Rectal smooth muscle tissue (tissue), 1 donor: ENCODE measurements at regions not wholly inside any gene's neighbourhood (a gene's known extent, or its start where the extent isn't known, plus 50 kb on each side); places are given as distances from the start of the nearest gene placed in this dataset.

Source experiments
- H3K27ac ChIP-seq: one replicate; pipeline ENCODE4 v1.7.0; 2013; ENCODE audit warnings: low read depth, low read length, inconsistent platforms
- H3K27me3 ChIP-seq: one replicate; pipeline ENCODE4 v1.7.0; 2013; ENCODE audit warnings: low read length; ENCODE audit not compliant: control insufficient read depth, insufficient read depth
- H3K36me3 ChIP-seq: one replicate; pipeline ENCODE4 v1.7.0; 2013; ENCODE audit warnings: low read length; ENCODE audit not compliant: control insufficient read depth, insufficient read depth
- H3K4me1 ChIP-seq: one replicate; pipeline ENCODE4 v1.7.0; 2013; ENCODE audit warnings: low read length; ENCODE audit not compliant: control insufficient read depth, insufficient read depth
- H3K4me3 ChIP-seq: one replicate; pipeline ENCODE4 v1.7.0; 2013; ENCODE audit warnings: low read length
- H3K9ac ChIP-seq: one replicate; pipeline ENCODE4 v1.7.0; 2013; ENCODE audit warnings: low read length

- no peaks in the 10 kb centered on the region for H3K27me3 ChIP-seq
- no peak overlapping the region for H3K9ac ChIP-seq
- H3K27ac ChIP-seq = no peak overlapping the region
- no peak overlapping the region for H3K4me3 ChIP-seq
- H3K36me3 ChIP-seq = no peaks in the 10 kb centered on the region
- H3K4me1 ChIP-seq = peaks cover 3% of the 10 kb centered on the region
Observed at GRCh38 chr5:93072831-93073459, 508.1 kb downstream of the NR2F1-AS1 start.

- Histone ChIP-seq H3K4me1 (peaks cover 3% of the 10 kb centered on the region), H3K36me3 (no peaks in the 10 kb centered on the region), H3K27me3 (no peaks in the 10 kb centered on the region), H3K27ac (no peak overlapping the region), H3K9ac (no peak overlapping the region), H3K4me3 (no peak overlapping the region)
Observed at GRCh38 chr5:93071710-93072109, 509.3 kb downstream of the NR2F1-AS1 start.

- Histone ChIP-seq H3K9ac (no peak overlapping the region), H3K4me3 (no peak overlapping the region), H3K27ac (no peak overlapping the region), H3K4me1 (peaks cover 3% of the 10 kb centered on the region), H3K36me3 (no peaks in the 10 kb centered on the region), H3K27me3 (no peaks in the 10 kb centered on the region)
Observed at GRCh38 chr5:93070938-93071337, 510.1 kb downstream of the NR2F1-AS1 start.

- Histone ChIP-seq H3K27ac (no peak overlapping the region), H3K9ac (no peak overlapping the region), H3K27me3 (no peaks in the 10 kb centered on the region), H3K4me3 (no peak overlapping the region), H3K36me3 (no peaks in the 10 kb centered on the region), H3K4me1 (peaks cover 3% of the 10 kb centered on the region)
Observed at GRCh38 chr5:93069276-93069675, 511.7 kb downstream of the NR2F1-AS1 start.

- H3K27me3 ChIP-seq = no peaks in the 10 kb centered on the region
- no peak overlapping the region for H3K4me3 ChIP-seq
- H3K4me1 ChIP-seq = no peaks in the 10 kb centered on the region
- no peaks in the 10 kb centered on the region for H3K36me3 ChIP-seq
- H3K9ac ChIP-seq = no peak overlapping the region
- H3K27ac ChIP-seq = no peak overlapping the region
Observed at GRCh38 chr5:93062548-93062947, 518.5 kb downstream of the NR2F1-AS1 start.

- Histone ChIP-seq H3K36me3 (no peaks in the 10 kb centered on the region), H3K27ac (no peak overlapping the region), H3K27me3 (no peaks in the 10 kb centered on the region), H3K4me3 (no peak overlapping the region), H3K9ac (no peak overlapping the region), H3K4me1 (no peaks in the 10 kb centered on the region)
Observed at GRCh38 chr5:93058309-93058708, 522.7 kb downstream of the NR2F1-AS1 start.

GRCh38 chr5:93057311-93057710 is 523.7 kb downstream of the NR2F1-AS1 start:
- H3K4me1 ChIP-seq = no peaks in the 10 kb centered on the region
- no peak overlapping the region for H3K9ac ChIP-seq
- no peaks in the 10 kb centered on the region for H3K36me3 ChIP-seq
- H3K27me3 ChIP-seq = no peaks in the 10 kb centered on the region
- no peak overlapping the region for H3K4me3 ChIP-seq
- no peak overlapping the region for H3K27ac ChIP-seq

GRCh38 chr5:93055971-93056370 is 525.0 kb downstream of the NR2F1-AS1 start:
- Histone ChIP-seq H3K4me1 (no peaks in the 10 kb centered on the region), H3K27me3 (no peaks in the 10 kb centered on the region), H3K36me3 (no peaks in the 10 kb centered on the region), H3K27ac (no peak overlapping the region), H3K4me3 (no peak overlapping the region), H3K9ac (no peak overlapping the region)

- H3K27me3 ChIP-seq = no peaks in the 10 kb centered on the region
- no peaks in the 10 kb centered on the region for H3K36me3 ChIP-seq
- H3K4me1 ChIP-seq = no peaks in the 10 kb centered on the region
- no peak overlapping the region for H3K27ac ChIP-seq
- no peak overlapping the region for H3K9ac ChIP-seq
- no peak overlapping the region for H3K4me3 ChIP-seq
Observed at GRCh38 chr5:93055561-93055960, 525.5 kb downstream of the NR2F1-AS1 start.

GRCh38 chr5:93054424-93055163 is 526.4 kb downstream of the NR2F1-AS1 start:
- no peaks in the 10 kb centered on the region for H3K36me3 ChIP-seq
- no peak overlapping the region for H3K9ac ChIP-seq
- no peaks in the 10 kb centered on the region for H3K27me3 ChIP-seq
- no peak overlapping the region for H3K27ac ChIP-seq
- H3K4me3 ChIP-seq = no peak overlapping the region
- no peaks in the 10 kb centered on the region for H3K4me1 ChIP-seq

- Histone ChIP-seq H3K4me1 (no peaks in the 10 kb centered on the region), H3K9ac (no peak overlapping the region), H3K27ac (no peak overlapping the region), H3K27me3 (no peaks in the 10 kb centered on the region), H3K4me3 (no peak overlapping the region), H3K36me3 (no peaks in the 10 kb centered on the region)
Observed at GRCh38 chr5:93053825-93054224, 527.2 kb downstream of the NR2F1-AS1 start.

GRCh38 chr5:93048858-93049257 is 532.2 kb downstream of the NR2F1-AS1 start:
- no peak overlapping the region for H3K4me3 ChIP-seq
- H3K4me1 ChIP-seq = no peaks in the 10 kb centered on the region
- no peaks in the 10 kb centered on the region for H3K27me3 ChIP-seq
- no peak overlapping the region for H3K27ac ChIP-seq
- no peaks in the 10 kb centered on the region for H3K36me3 ChIP-seq
- H3K9ac ChIP-seq = no peak overlapping the region
